Neuronal stem cell (in vitro differentiated cells): ENCODE measurements at regions not wholly inside any gene's neighbourhood (a gene's known extent, or its start where the extent isn't known, plus 50 kb on each side); places are given as distances from the start of the nearest gene placed in this dataset.
"Not testable (repeated sequence)": the region's sequence is repeated elsewhere in the genome, so short reads cannot be mapped to it uniquely, and the experiment has no call there.

Experiments used
- DNase-seq: peaks from one replicate; pipeline ENCODE4 v3.0.0-alpha.2; 2013; ENCODE audit warnings: low spot score
- H2AFZ ChIP-seq: one replicate; pipeline ENCODE4 v1.6.1; 2013; ENCODE audit warnings: mild to moderate bottlenecking, low read length, inconsistent platforms
- H2AK5ac ChIP-seq: 2 replicates; pipeline ENCODE4 v1.6.1; 2013; ENCODE audit warnings: low read depth, mild to moderate bottlenecking, inconsistent platforms, low read length, moderate library complexity, mixed read lengths
- H2BK120ac ChIP-seq: 2 replicates; pipeline ENCODE4 v1.6.1; 2013; ENCODE audit warnings: low read depth, mild to moderate bottlenecking, inconsistent platforms, low read length, moderate library complexity, mixed read lengths
- H2BK12ac ChIP-seq: one replicate; pipeline ENCODE4 v1.6.1; 2013; ENCODE audit warnings: low read length, inconsistent platforms
- H2BK15ac ChIP-seq: 2 replicates; pipeline ENCODE4 v1.6.1; 2013; ENCODE audit warnings: mild to moderate bottlenecking, low read length, inconsistent platforms, mixed read lengths
- H2BK5ac ChIP-seq: one replicate; pipeline ENCODE4 v1.6.1; 2013; ENCODE audit warnings: inconsistent platforms, mild to moderate bottlenecking, low read length, moderate library complexity
- H3K14ac ChIP-seq: one replicate; pipeline ENCODE4 v1.6.1; 2013; ENCODE audit warnings: low read length, inconsistent platforms
- H3K18ac ChIP-seq: 2 replicates; pipeline ENCODE4 v1.6.1; 2013; ENCODE audit warnings: low read length, inconsistent platforms
- H3K23ac ChIP-seq: 2 replicates; pipeline ENCODE4 v1.6.1; 2013; ENCODE audit warnings: low read depth, mild to moderate bottlenecking, mixed read lengths, low read length, inconsistent platforms; ENCODE audit not compliant: poor library complexity
- H3K27ac ChIP-seq: replicated peaks from 3 replicates; pipeline ENCODE4 v1.5.1; 2013; ENCODE audit warnings: low read length, inconsistent platforms
- H3K27me3 ChIP-seq, 3 experiments: 2 replicates each; pipeline ENCODE4 v1.6.1; 2013; ENCODE audit warnings: low read length in 3 of 3, mild to moderate bottlenecking in 2 of 3, inconsistent platforms in 1 of 3, low read depth in 1 of 3, mixed read lengths in 1 of 3, moderate library complexity in 1 of 3; ENCODE audit not compliant: control insufficient read depth in 3 of 3, insufficient read depth in 3 of 3
- H3K36me3 ChIP-seq, 2 donors: replicated peaks in 1 of 2; 2 replicates each; pipeline ENCODE4 v1.6.1; 2013; ENCODE audit warnings: low read length in 2 of 2; ENCODE audit not compliant: control insufficient read depth in 2 of 2, insufficient read depth in 2 of 2
- H3K4ac ChIP-seq: 2 replicates; pipeline ENCODE4 v1.6.1; 2013; ENCODE audit warnings: inconsistent platforms, mild to moderate bottlenecking, low read length, moderate library complexity
- H3K4me1 ChIP-seq, 2 donors: 1 replicate in 1 of 2; 2 replicates in 1 of 2; pipeline ENCODE4 v1.6.1; 2013; ENCODE audit warnings: low read length in 2 of 2, low read depth in 1 of 2; ENCODE audit not compliant: control insufficient read depth in 2 of 2, insufficient read depth in 1 of 2
- H3K4me2 ChIP-seq: one replicate; pipeline ENCODE4 v1.6.1; 2013; ENCODE audit warnings: mild to moderate bottlenecking, low read length, inconsistent platforms; ENCODE audit not compliant: insufficient read depth, poor library complexity, severe bottlenecking
- H3K4me3 ChIP-seq, 2 donors: 2 replicates each; pipeline ENCODE4 v1.5.1; 2013; ENCODE audit warnings: low read length in 2 of 2, mild to moderate bottlenecking in 2 of 2, inconsistent platforms in 1 of 2, moderate library complexity in 1 of 2
- H3K79me1 ChIP-seq: one replicate; pipeline ENCODE4 v1.6.1; 2013; ENCODE audit warnings: low read depth, mild to moderate bottlenecking, inconsistent platforms, low read length, moderate library complexity
- H3K9ac ChIP-seq: one replicate; pipeline ENCODE4 v1.6.1; 2013; ENCODE audit warnings: mild to moderate bottlenecking, low read depth, low read length, inconsistent platforms; ENCODE audit not compliant: poor library complexity
- H3K9me3 ChIP-seq, 2 donors: replicated peaks in 1 of 2; 2 replicates each; pipeline versions ENCODE3 to v1.6.1; 2013; ENCODE audit warnings: low read length in 2 of 2, mild to moderate bottlenecking in 2 of 2, inconsistent platforms in 1 of 2, low read depth in 1 of 2, mixed read lengths in 1 of 2, moderate library complexity in 1 of 2; ENCODE audit not compliant: control insufficient read depth in 2 of 2, insufficient read depth in 1 of 2
- H4K8ac ChIP-seq: one replicate; pipeline ENCODE4 v1.6.1; 2013; ENCODE audit warnings: low read depth, mild to moderate bottlenecking, inconsistent platforms, low read length, moderate library complexity
- H4K91ac ChIP-seq: one replicate; pipeline ENCODE4 v1.6.1; 2013; ENCODE audit warnings: low read length, low read depth, mild to moderate bottlenecking, inconsistent platforms; ENCODE audit not compliant: poor library complexity
- WGBS, 2 donors: extraction: QIAGEN DNeasy Blood & Tissue Kit; methylation state at CpG; one replicate each; pipeline ENCODE4 v1.1.7; 2013; ENCODE audit warnings: missing lambda C conversion rate in 2 of 2, mixed read lengths in 1 of 2; ENCODE audit not compliant: insufficient read length in 2 of 2, insufficient replicate concordance in 1 of 2; ENCODE audit errors: extremely low coverage in 2 of 2; 5-methylcytosine and 5-hydroxymethylcytosine counted together

DNA sequence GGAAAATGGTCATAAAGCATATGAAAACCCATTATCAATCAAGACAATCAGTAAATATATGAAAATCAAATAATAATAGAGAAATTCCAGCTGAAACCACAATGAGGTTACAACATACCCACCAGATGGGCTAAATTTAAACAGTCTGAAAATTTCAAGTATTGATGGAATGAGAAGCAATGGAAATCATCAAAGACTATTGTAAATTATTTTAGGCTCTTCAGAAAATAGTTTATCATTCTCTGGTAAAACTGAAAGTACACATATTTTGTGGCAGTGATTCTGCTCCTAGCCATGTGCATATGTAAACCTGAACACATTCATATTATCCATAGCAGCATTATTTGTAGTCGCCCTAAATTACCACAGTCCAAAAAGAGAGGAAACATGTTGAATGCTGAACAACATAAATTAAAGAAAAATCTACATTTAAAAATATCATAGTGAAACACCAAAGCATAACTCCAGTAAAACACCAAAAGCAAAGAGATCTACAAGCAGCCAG lies 215.3 kb downstream of the PRELID2 start:
- no peaks in the 10 kb centered on the region for H3K79me1 ChIP-seq
- no peak overlapping the region for H2BK15ac ChIP-seq
- H3K9me3 ChIP-seq = peaks cover 0 to 4% of the 10 kb centered on the region in 2 donors

DNA sequence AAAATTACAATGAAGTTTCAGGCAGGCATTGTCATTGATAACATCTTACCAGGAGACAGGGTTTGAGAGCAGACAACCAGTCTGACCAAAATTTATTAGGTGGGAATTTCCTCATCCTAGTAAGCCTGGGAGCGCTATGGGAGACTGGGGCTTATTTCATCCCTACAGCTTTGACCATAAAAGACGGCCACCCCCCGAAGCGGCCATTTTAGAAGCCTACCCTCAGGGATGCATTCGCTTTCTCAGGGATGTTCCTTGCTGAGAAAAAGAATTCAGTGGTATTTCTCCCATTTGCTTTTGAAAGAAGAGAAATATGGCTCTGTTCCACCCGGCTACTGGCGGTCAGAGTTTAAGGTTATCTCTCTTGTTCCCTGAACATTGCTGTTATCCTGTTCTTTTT lies 218.4 kb downstream of the PRELID2 start:
- H3K23ac ChIP-seq, H3K4ac ChIP-seq, H3K4me2 ChIP-seq, H3K36me3 ChIP-seq, H2BK15ac ChIP-seq, H3K4me3 ChIP-seq, H3K27me3 ChIP-seq, H2AFZ ChIP-seq, H2BK5ac ChIP-seq, H3K14ac ChIP-seq, H2BK120ac ChIP-seq, H3K18ac ChIP-seq, H3K79me1 ChIP-seq, H3K27ac ChIP-seq, H2AK5ac ChIP-seq, H3K4me1 ChIP-seq, H3K9ac ChIP-seq, H4K91ac ChIP-seq, H2BK12ac ChIP-seq, DNase-seq, H4K8ac ChIP-seq, H3K9me3 ChIP-seq: not testable (repeated sequence)
- WGBS, 2 donors = no CpG with 5 or more reads among the region's 7 CpGs

More for the DNA sequence above, 215.3 kb downstream of the PRELID2 start:
- Histone ChIP-seq H3K4me3 (no peak overlapping the region), H2BK12ac (no peak overlapping the region), H4K8ac (no peak overlapping the region), H3K9ac (no peak overlapping the region), H3K4ac (no peak overlapping the region), H2BK120ac (no peak overlapping the region), H3K36me3 (no peaks in the 10 kb centered on the region), H2AK5ac (no peak overlapping the region), H3K14ac (no peak overlapping the region), H2AFZ (no peak overlapping the region), H3K4me2 (no peak overlapping the region), H4K91ac (no peak overlapping the region), H3K27ac (no peak overlapping the region), H3K27me3 (no peaks in the 10 kb centered on the region), H3K18ac (no peak overlapping the region), H3K4me1 (no peaks in the 10 kb centered on the region), H3K23ac (no peak overlapping the region), H2BK5ac (no peak overlapping the region)
- no peak for DNase-seq
- no CpG with 5 or more reads among the region's 1 CpG for WGBS, 2 donors

DNA sequence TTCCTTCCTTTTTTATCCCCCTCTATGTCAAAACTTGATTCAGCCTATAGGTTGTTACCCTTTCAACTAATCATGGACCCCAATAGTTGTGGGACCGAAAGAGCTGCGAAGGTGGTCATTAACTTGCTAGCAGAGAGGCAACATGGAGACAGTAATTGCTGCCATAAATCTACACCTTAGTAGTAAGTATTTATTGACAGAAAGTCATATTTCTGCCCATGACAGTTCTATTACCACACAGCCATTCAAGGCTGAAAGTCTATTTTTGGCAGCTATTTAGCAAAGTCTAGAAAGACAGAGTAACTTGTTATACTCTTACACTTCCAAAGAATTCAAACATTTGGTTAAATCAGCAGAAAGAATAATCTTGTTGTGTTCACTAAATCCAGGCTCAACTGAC lies 236.2 kb downstream of the PRELID2 start:
- no peak overlapping the region for H2AK5ac ChIP-seq
- H3K36me3 ChIP-seq = no peaks in the 10 kb centered on the region
- H2AFZ ChIP-seq = no peak overlapping the region
- WGBS, 2 donors = no CpG with 5 or more reads among the region's 2 CpGs
- no peak overlapping the region for H2BK15ac ChIP-seq
- no peak for DNase-seq
- no peaks in the 10 kb centered on the region for H3K27me3 ChIP-seq
- H3K79me1 ChIP-seq = no peaks in the 10 kb centered on the region
- no peak overlapping the region for H2BK5ac ChIP-seq
- H3K4me3 ChIP-seq = no peak overlapping the region
- no peak overlapping the region for H3K4me2 ChIP-seq
- H4K91ac ChIP-seq = no peak overlapping the region
- no peak overlapping the region for H3K14ac ChIP-seq
- no peak overlapping the region for H3K18ac ChIP-seq
- no peak overlapping the region for H3K9ac ChIP-seq
- no peak overlapping the region for H3K27ac ChIP-seq
- no peak overlapping the region for H2BK120ac ChIP-seq
- no peaks in the 10 kb centered on the region for H3K4me1 ChIP-seq
- H4K8ac ChIP-seq = no peak overlapping the region
- no peak overlapping the region for H3K4ac ChIP-seq
- H2BK12ac ChIP-seq = no peak overlapping the region
- H3K23ac ChIP-seq = no peak overlapping the region
- no peaks in the 10 kb centered on the region for H3K9me3 ChIP-seq

DNA sequence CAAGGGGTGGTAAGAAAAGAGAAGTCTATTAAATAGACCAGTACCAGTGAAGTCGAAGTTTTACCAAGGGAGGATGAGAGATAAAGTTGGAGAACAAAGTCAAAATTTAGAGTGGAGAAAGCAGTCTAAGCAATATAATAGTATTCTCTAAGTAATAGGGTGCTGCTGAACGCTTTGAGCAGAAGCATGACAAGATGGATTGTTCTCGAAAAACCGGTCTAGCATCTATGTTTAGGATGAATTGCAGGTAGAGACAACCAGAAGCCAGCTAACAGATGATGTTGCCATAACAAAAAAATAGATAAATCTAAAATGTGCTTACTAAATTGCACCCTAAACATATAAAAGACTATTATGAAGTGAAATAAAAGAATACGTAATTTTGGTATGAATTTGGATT lies 237.0 kb downstream of the PRELID2 start:
- Histone ChIP-seq H4K91ac (no peak overlapping the region), H2AK5ac (no peak overlapping the region), H2BK120ac (no peak overlapping the region), H3K23ac (no peak overlapping the region), H2BK12ac (no peak overlapping the region), H3K27ac (no peak overlapping the region), H3K4ac (no peak overlapping the region), H2BK15ac (no peak overlapping the region), H2AFZ (no peak overlapping the region), H3K14ac (no peak overlapping the region), H3K4me3 (no peak overlapping the region), H2BK5ac (no peak overlapping the region), H3K4me2 (no peak overlapping the region), H3K79me1 (no peaks in the 10 kb centered on the region), H3K9ac (no peak overlapping the region), H3K27me3 (no peaks in the 10 kb centered on the region), H3K4me1 (no peaks in the 10 kb centered on the region), H3K9me3 (no peaks in the 10 kb centered on the region), H4K8ac (no peak overlapping the region), H3K36me3 (no peaks in the 10 kb centered on the region), H3K18ac (no peak overlapping the region)
- DNase-seq = no peak
- WGBS, 2 donors = no CpG with 5 or more reads among the region's 5 CpGs
